Superior temporal gyrus (tissue), 1 donor: ENCODE measurements at regions not wholly inside any gene's neighbourhood (a gene's known extent, or its start where the extent isn't known, plus 50 kb on each side); places are given as distances from the start of the nearest gene placed in this dataset.
"Not testable (repeated sequence)": the region's sequence is repeated elsewhere in the genome, so short reads cannot be mapped to it uniquely, and the experiment has no call there.

Experiments
- DNase-seq: peaks from one replicate; pipeline ENCODE4 v3.0.0-alpha.2; 2016; ENCODE audit errors: extremely low spot score

- DNase-seq, result no peak
These were observed 412.1 kb upstream of the NFIA start for GRCh38 chr1:60670302-60670701.

DNA sequence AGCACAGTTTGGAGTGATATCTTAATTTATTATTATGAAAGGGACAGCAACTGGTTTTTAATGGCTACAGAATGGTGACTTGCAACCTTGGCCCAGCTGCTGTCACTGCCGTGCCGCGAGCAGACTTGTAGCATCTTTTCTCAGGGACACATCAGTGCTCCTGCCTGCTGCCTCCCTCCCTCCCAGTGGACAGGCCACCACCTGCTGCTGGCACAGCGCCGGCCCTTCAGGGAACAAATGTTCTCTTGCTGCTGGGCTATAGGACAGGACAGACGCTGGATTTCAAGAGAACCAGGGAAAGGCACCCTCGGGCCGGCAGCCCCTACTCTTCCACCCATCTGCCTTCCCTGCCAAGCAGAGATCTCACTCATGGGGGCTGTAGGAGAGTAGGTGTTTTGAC, 413.8 kb upstream of the NFIA start:
- DNase-seq, result no peak

- DNase-seq, result no peak
These were observed 417.1 kb upstream of the NFIA start for GRCh38 chr1:60665311-60665710.

DNA sequence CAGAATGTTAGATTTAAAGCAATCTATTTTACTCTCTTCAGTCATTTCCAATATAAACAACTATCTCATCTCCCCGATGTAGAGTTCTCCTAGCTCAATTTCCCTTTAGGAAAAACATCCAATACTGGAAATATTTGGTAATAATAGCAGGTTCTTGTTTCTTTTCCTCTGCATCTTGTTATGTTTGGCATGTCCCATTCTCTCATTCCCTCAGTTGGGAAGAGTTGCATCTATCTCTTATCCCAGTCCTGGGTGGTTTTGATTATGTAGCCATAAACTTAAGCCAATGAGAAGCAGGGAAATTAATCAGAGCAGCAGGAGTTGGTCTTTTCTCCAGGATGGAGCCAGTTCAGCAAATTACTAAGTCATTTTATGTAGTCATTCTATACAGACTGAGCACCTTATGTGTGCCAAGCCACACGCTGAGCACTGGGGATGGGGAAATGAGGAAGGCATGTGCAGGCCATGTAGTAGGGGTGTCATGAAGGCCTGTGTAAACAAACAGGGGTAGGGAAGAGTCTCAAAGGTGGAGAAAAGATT, 418.2 kb upstream of the NFIA start:
- no peak for DNase-seq

- DNase-seq, result no peak
These were observed 419.8 kb upstream of the NFIA start for GRCh38 chr1:60662486-60663044.

- peak; percentile 61 for DNase-seq
These were observed 424.4 kb upstream of the NFIA start for GRCh38 chr1:60657926-60658325.

- peak; percentile 76 for DNase-seq
These were observed 426.5 kb upstream of the NFIA start for GRCh38 chr1:60655679-60656355.

GRCh38 chr1:60640033-60640551, 442.3 kb upstream of the NFIA start:
- not testable (repeated sequence) for DNase-seq

- no peak for DNase-seq
These were observed 443.1 kb upstream of the NFIA start for GRCh38 chr1:60639287-60639686.

DNA sequence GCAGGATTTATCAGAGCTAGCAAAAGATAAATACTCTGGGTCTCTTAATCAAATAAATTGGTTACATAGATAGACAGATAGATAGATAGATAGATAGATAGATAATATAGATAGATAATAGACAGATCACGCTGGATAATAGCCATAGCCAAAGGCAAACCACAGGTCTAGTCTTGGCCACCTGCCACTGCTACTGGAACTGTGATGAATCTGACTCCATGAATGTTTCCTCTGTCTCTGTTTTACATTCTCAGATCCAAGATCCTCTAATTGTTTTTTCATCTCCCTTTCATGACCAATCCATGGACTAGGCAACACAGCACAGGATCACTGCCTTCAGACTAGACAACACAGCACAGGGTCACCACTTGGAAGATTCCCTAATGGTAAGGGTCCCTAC, 444.7 kb upstream of the NFIA start:
- DNase-seq, result no peak

GRCh38 chr1:60636946-60637345, 445.4 kb upstream of the NFIA start:
- DNase-seq, result no peak

DNA sequence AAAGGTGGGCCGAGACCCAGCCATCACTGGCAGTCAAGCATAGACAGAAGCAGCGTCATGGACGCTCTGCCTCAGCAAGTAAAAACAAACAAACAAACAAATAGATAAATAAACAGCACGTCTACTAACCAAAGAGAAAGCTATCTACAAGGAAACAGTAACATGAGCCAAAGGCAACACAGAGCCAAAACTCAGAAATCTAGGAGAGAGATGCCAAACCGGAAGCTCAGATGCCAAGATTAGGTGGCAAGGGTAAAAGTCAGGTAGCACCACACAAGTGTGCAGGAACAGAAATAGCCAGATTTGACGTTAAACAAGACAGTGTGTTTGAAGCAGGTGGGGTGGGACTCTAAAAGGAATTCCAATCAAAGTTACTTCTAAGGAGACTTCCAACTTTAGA, 448.3 kb upstream of the NFIA start:
- no peak for DNase-seq

DNA sequence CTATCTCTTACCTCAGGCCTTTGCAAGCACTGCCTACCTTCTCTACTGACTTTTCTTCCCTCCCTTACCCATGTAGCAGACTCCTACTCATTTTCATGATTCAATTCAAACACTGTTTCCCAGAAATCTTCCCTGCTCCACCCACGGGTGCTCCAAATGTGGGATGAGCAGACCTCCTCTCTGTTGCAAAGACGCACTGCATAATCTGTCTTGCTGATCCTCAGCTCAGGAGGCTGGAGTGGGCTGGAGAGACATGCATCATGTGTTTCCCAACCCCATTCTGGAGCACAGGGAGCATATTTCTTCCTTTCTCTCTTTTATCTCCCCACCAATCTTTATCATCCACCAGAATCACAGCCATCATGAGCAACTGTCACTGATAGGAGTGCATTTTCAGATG, 459.9 kb upstream of the NFIA start:
- DNase-seq, result peak; percentile 71

GRCh38 chr1:60621368-60621851, 461.0 kb upstream of the NFIA start:
- peak; percentile 73 for DNase-seq

DNA sequence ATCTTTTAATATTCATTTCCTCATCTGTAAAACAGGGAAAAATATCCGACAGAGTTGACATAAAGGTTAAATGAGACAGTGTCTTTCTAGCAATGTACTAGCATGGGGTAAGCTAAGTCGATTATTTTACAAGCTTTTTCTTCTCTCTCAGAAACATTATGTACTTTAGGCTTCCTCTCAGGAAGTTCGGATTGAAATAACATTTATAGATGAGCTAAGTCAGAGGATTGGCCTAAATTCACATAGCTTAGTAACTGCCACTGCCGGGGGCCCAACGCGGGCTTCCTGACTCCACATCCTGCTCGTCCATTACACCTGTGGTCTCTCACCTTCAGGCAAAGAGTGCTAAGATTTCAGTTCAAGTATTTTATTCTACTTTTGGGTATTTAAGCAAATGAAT, 462.3 kb upstream of the NFIA start:
- peak; percentile 26 for DNase-seq

DNA sequence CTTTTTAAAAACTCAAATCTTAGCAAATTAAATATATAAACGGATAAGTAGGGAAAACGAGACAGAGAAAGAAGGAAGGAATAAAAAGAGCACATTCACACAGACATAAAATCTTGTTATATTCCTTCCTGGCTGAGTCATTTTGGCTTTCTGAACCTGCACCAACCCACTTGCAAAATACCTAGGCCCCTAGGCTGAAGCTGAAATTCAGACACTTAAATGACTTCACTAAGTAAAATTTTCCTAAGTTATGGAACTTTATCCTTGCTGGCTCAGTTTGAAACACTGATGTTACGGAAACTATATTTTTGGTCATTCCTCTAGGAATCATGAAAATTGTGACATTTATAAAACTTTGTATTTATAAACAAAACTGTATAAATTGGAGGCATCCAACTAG, 462.8 kb upstream of the NFIA start:
- no peak for DNase-seq

- no peak for DNase-seq
These were observed 466.7 kb upstream of the NFIA start for GRCh38 chr1:60615666-60616065.

GRCh38 chr1:60612790-60613189, 469.6 kb upstream of the NFIA start:
- no peak for DNase-seq

- not testable (repeated sequence) for DNase-seq
These were observed 475.4 kb upstream of the NFIA start for GRCh38 chr1:60606921-60607320.

GRCh38 chr1:60600532-60600931, 481.8 kb upstream of the NFIA start:
- no peak for DNase-seq

DNA sequence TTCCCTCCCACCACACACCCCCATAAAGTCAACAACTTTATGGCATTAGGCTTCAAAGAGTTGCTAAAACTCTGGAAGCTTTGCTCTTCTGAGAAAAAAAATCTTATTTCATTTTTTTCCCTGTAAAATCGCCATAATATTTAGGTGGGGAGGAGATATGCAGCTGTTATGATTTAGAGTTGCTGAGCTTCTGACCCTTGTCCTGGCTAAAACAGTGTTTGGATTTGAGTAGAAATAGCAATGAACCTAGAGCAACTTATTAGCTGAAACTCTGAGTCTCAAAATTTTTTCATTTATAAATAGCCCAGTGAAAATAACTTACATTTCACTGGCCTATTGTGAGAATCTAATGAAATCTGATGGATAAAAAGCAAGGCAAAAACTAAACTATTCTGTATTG, 482.8 kb upstream of the NFIA start:
- no peak for DNase-seq

GRCh38 chr1:60598041-60598910, 484.1 kb upstream of the NFIA start:
- no peak for DNase-seq
